DOHH2 (cell line): ENCODE measurements at regions not wholly inside any gene's neighbourhood (a gene's known extent, or its start where the extent isn't known, plus 50 kb on each side); places are given as distances from the start of the nearest gene placed in this dataset.
A peak's percentile ranks its signal among the peaks of the same experiment; 100 is the strongest.

Source experiments
- H3F3A ChIP-seq: fragments of 200-600 bp; sonication (generic), shearing (Covaris generic); 2 replicates; pipeline ENCODE4 v1.6.0; 2016; ENCODE audit warnings: antibody characterized with exemption, mild to moderate bottlenecking; ENCODE audit not compliant: control insufficient read depth, insufficient read depth
- H3K27ac ChIP-seq: fragments of 200-600 bp; sonication (generic); 2 replicates; pipeline ENCODE4 v1.5.1; 2014; ENCODE audit warnings: low read depth, mild to moderate bottlenecking, low read length, moderate library complexity
- H3K27me3 ChIP-seq: fragments of 200-600 bp; sonication (generic); 2 replicates; pipeline ENCODE4 v1.6.1; 2014; ENCODE audit warnings: mild to moderate bottlenecking, low read length, mixed read lengths; ENCODE audit not compliant: control insufficient read depth
- H3K36me3 ChIP-seq: fragments of 200-600 bp; sonication (generic); 2 replicates; pipeline ENCODE4 v1.6.1; 2014; ENCODE audit warnings: mild to moderate bottlenecking, low read length, moderate library complexity, mixed read lengths; ENCODE audit not compliant: control insufficient read depth
- H3K4me1 ChIP-seq: fragments of 200-600 bp; sonication (generic); 2 replicates; pipeline ENCODE4 v1.6.1; 2014; ENCODE audit warnings: mild to moderate bottlenecking, low read length, mixed read lengths; ENCODE audit not compliant: control insufficient read depth
- H3K4me2 ChIP-seq: fragments of 200-600 bp; sonication (generic); 2 replicates; pipeline ENCODE4 v1.6.0; 2014; ENCODE audit warnings: mild to moderate bottlenecking, low read length, moderate library complexity
- H3K4me3 ChIP-seq: fragments of 200-600 bp; sonication (generic); 2 replicates; pipeline ENCODE4 v1.5.1; 2014; ENCODE audit warnings: mild to moderate bottlenecking, low read length, mixed read lengths
- H3K79me2 ChIP-seq: fragments of 200-600 bp; sonication (generic); 2 replicates; pipeline ENCODE4 v1.6.1; 2014; ENCODE audit warnings: mild to moderate bottlenecking, low read length, mixed read lengths; ENCODE audit not compliant: control insufficient read depth
- H3K9me2 ChIP-seq: fragments of 200-600 bp; sonication (generic); replicated peaks from 2 replicates; pipeline ENCODE4 v1.6.1; 2014; ENCODE audit warnings: mild to moderate bottlenecking, low read length, mixed read lengths; ENCODE audit not compliant: control insufficient read depth
- H3K9me3 ChIP-seq: fragments of 200-600 bp; sonication (generic); 2 replicates; pipeline ENCODE4 v1.6.1; 2014; ENCODE audit warnings: antibody characterized with exemption, low read length, mixed read lengths; ENCODE audit not compliant: control insufficient read depth, insufficient read depth
- H4K20me1 ChIP-seq: fragments of 200-600 bp; sonication (generic); 2 replicates; pipeline ENCODE4 v1.6.0; 2014; ENCODE audit warnings: low read depth, mild to moderate bottlenecking, antibody characterized with exemption, low read length, moderate library complexity; ENCODE audit not compliant: control insufficient read depth, insufficient read depth
- CTCF ChIP-seq: fragments of 200-600 bp; sonication (generic); IDR thresholded peaks from one replicate; pipeline ENCODE4 v1.5.1; 2014; ENCODE audit warnings: antibody characterized with exemption, mild to moderate bottlenecking, low read depth, low read length; ENCODE audit not compliant: poor library complexity, severe bottlenecking
- EZH2phosphoT487 ChIP-seq: fragments of 200-600 bp; sonication (generic); IDR thresholded peaks from 2 replicates; pipeline ENCODE4 v1.6.1; 2017; ENCODE audit warnings: borderline replicate concordance, mild to moderate bottlenecking, antibody characterized with exemption, low read length, moderate library complexity, mixed read lengths

GRCh38 chr2:65710779-65711295 is 278.4 kb upstream of the SPRED2 start:
- Histone ChIP-seq H3F3A (no peaks in the 10 kb centered on the region), H3K9me3 (no peaks in the 10 kb centered on the region), H3K79me2 (no peaks in the 10 kb centered on the region), H3K27ac (no peak overlapping the region), H3K36me3 (no peaks in the 10 kb centered on the region), H3K27me3 (peaks cover 14% of the 10 kb centered on the region; the same call in 1 of the 2 replicates), H4K20me1 (no peaks in the 10 kb centered on the region), H3K4me2 (no peak overlapping the region), H3K4me1 (no peaks in the 10 kb centered on the region), H3K9me2 (no peaks in the 10 kb centered on the region), H3K4me3 (no peak overlapping the region)
- TF ChIP-seq EZH2phosphoT487 (no peak), CTCF (peak; percentile 53)

- no peaks in the 10 kb centered on the region for H3K4me1 ChIP-seq
- no peaks in the 10 kb centered on the region for H3K9me2 ChIP-seq
- H3K79me2 ChIP-seq, result no peaks in the 10 kb centered on the region
- no peak overlapping the region for H3K4me2 ChIP-seq
- H3K27me3 ChIP-seq, result peaks cover 10% of the 10 kb centered on the region; the same call in 1 of the 2 replicates
- no peaks in the 10 kb centered on the region for H4K20me1 ChIP-seq
- H3K36me3 ChIP-seq, result no peaks in the 10 kb centered on the region
- H3K9me3 ChIP-seq, result no peaks in the 10 kb centered on the region
- H3K4me3 ChIP-seq, result no peak overlapping the region
- no peak for TF ChIP-seq EZH2phosphoT487
- no peak for TF ChIP-seq CTCF
- no peak overlapping the region for H3K27ac ChIP-seq
- no peaks in the 10 kb centered on the region for H3F3A ChIP-seq
Measured at GRCh38 chr2:65710356-65710755, 278.0 kb upstream of the SPRED2 start.

GRCh38 chr2:65708086-65708485 is 275.7 kb upstream of the SPRED2 start:
- Histone ChIP-seq H3K79me2 (no peaks in the 10 kb centered on the region), H3K27me3 (no peaks in the 10 kb centered on the region), H3K9me2 (no peaks in the 10 kb centered on the region), H3K4me1 (no peaks in the 10 kb centered on the region), H3K27ac (no peak overlapping the region), H3F3A (no peaks in the 10 kb centered on the region), H3K4me3 (no peak overlapping the region), H3K9me3 (no peaks in the 10 kb centered on the region), H3K4me2 (no peak overlapping the region), H3K36me3 (no peaks in the 10 kb centered on the region), H4K20me1 (no peaks in the 10 kb centered on the region)
- TF ChIP-seq CTCF, result no peak
- TF ChIP-seq EZH2phosphoT487, result no peak
